Smooth muscle cell (in vitro differentiated cells): ENCODE measurements at regions not wholly inside any gene's neighbourhood (a gene's known extent, or its start where the extent isn't known, plus 50 kb on each side); places are given as distances from the start of the nearest gene placed in this dataset.

Experiments
- DNase-seq: peaks from one replicate; lab custom pipeline; 2025; ENCODE audit not compliant: unreplicated experiment; lab: John Stamatoyannopoulos, UW
- H2AFZ ChIP-seq: fragments of 200-600 bp; sonication (generic); 2 replicates; pipeline ENCODE4 v1.6.0; 2016; ENCODE audit warnings: antibody characterized with exemption, low read depth, mild to moderate bottlenecking
- H3F3A ChIP-seq: fragments of 200-600 bp; sonication (generic); 2 replicates; pipeline ENCODE4 v1.6.0; 2017; ENCODE audit warnings: antibody characterized with exemption, low read depth
- H3K27ac ChIP-seq: fragments of 200-600 bp; sonication (generic); 2 replicates; pipeline ENCODE4 v1.5.1; 2016; ENCODE audit warnings: low read depth, mild to moderate bottlenecking
- H3K27me3 ChIP-seq: fragments of 200-600 bp; sonication (generic); 2 replicates; pipeline ENCODE4 v1.6.1; 2016; ENCODE audit warnings: low read depth, mild to moderate bottlenecking
- H3K36me3 ChIP-seq: fragments of 200-600 bp; sonication (generic); 2 replicates; pipeline ENCODE4 v1.5.1; 2016; ENCODE audit warnings: low read depth
- H3K4me1 ChIP-seq: fragments of 200-600 bp; sonication (generic); 2 replicates; pipeline ENCODE4 v1.5.1; 2016; ENCODE audit warnings: low read depth
- H3K4me2 ChIP-seq: fragments of 200-600 bp; sonication (generic); 2 replicates; pipeline ENCODE4 v1.6.0; 2016; ENCODE audit warnings: mild to moderate bottlenecking
- H3K4me3 ChIP-seq: fragments of 200-600 bp; sonication (generic); 2 replicates; pipeline ENCODE4 v1.5.1; 2016; ENCODE audit warnings: mild to moderate bottlenecking
- H3K79me2 ChIP-seq: fragments of 200-600 bp; sonication (generic); 2 replicates; pipeline ENCODE4 v1.6.0; 2016; ENCODE audit warnings: low read depth, mild to moderate bottlenecking
- H3K9ac ChIP-seq: fragments of 200-600 bp; sonication (generic); 2 replicates; pipeline ENCODE4 v1.6.0; 2016; ENCODE audit warnings: low read depth
- H3K9me3 ChIP-seq: fragments of 200-600 bp; sonication (generic); replicated peaks from 2 replicates; pipeline ENCODE4 v1.5.1; 2016; ENCODE audit warnings: low read depth
- H4K20me1 ChIP-seq: fragments of 200-600 bp; sonication (generic); 2 replicates; pipeline ENCODE4 v1.6.0; 2016; ENCODE audit warnings: low read depth
- WGBS: methylation state at CpG from one replicate; pipeline ENCODE4 v1.1.7; 2016; ENCODE audit warnings: low lambda C conversion rate; 5-methylcytosine and 5-hydroxymethylcytosine counted together
- TF ChIP-seq, protein P1 (sequence below): fragments of 200-600 bp; sonication (generic); IDR thresholded peaks from 2 replicates; pipeline ENCODE4 v1.5.1; 2017; ENCODE audit warnings: borderline replicate concordance, mild to moderate bottlenecking, antibody characterized with exemption; ENCODE audit not compliant: insufficient read depth, poor library complexity, severe bottlenecking

- TF ChIP-seq, protein P1, sequence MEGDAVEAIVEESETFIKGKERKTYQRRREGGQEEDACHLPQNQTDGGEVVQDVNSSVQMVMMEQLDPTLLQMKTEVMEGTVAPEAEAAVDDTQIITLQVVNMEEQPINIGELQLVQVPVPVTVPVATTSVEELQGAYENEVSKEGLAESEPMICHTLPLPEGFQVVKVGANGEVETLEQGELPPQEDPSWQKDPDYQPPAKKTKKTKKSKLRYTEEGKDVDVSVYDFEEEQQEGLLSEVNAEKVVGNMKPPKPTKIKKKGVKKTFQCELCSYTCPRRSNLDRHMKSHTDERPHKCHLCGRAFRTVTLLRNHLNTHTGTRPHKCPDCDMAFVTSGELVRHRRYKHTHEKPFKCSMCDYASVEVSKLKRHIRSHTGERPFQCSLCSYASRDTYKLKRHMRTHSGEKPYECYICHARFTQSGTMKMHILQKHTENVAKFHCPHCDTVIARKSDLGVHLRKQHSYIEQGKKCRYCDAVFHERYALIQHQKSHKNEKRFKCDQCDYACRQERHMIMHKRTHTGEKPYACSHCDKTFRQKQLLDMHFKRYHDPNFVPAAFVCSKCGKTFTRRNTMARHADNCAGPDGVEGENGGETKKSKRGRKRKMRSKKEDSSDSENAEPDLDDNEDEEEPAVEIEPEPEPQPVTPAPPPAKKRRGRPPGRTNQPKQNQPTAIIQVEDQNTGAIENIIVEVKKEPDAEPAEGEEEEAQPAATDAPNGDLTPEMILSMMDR = no peak
- Histone ChIP-seq H3K36me3 (no peaks in the 10 kb centered on the region), H3K4me3 (no peak overlapping the region), H3K9ac (no peak overlapping the region), H3F3A (no peaks in the 10 kb centered on the region), H3K9me3 (no peaks in the 10 kb centered on the region), H3K4me1 (no peaks in the 10 kb centered on the region), H3K4me2 (no peak overlapping the region), H3K79me2 (no peaks in the 10 kb centered on the region), H3K27me3 (peaks cover 4% of the 10 kb centered on the region), H4K20me1 (no peaks in the 10 kb centered on the region), H2AFZ (no peak overlapping the region), H3K27ac (no peak overlapping the region)
- no peak for DNase-seq
- WGBS = 81% methylated on average over 1 of the region's 1 CpG
Measured at GRCh38 chr10:120732067-120732466, 119.1 kb upstream of the WDR11 start.

GRCh38 chr10:120732643-120733313 is 118.4 kb upstream of the WDR11 start:
- no peak overlapping the region for H3K9ac ChIP-seq
- H3K36me3 ChIP-seq = no peaks in the 10 kb centered on the region
- no peak overlapping the region for H3K4me3 ChIP-seq
- H2AFZ ChIP-seq = no peak overlapping the region
- H3K9me3 ChIP-seq = no peaks in the 10 kb centered on the region
- no peak overlapping the region for H3K27ac ChIP-seq
- no peaks in the 10 kb centered on the region for H3K4me1 ChIP-seq
- no peaks in the 10 kb centered on the region for H3F3A ChIP-seq
- 81% methylated on average over 4 of the region's 4 CpGs for WGBS
- no peaks in the 10 kb centered on the region for H3K79me2 ChIP-seq
- TF ChIP-seq, protein P1 = no peak
- H4K20me1 ChIP-seq = no peaks in the 10 kb centered on the region
- no peak for DNase-seq
- H3K27me3 ChIP-seq = peaks cover 4% of the 10 kb centered on the region
- H3K4me2 ChIP-seq = no peak overlapping the region

DNA sequence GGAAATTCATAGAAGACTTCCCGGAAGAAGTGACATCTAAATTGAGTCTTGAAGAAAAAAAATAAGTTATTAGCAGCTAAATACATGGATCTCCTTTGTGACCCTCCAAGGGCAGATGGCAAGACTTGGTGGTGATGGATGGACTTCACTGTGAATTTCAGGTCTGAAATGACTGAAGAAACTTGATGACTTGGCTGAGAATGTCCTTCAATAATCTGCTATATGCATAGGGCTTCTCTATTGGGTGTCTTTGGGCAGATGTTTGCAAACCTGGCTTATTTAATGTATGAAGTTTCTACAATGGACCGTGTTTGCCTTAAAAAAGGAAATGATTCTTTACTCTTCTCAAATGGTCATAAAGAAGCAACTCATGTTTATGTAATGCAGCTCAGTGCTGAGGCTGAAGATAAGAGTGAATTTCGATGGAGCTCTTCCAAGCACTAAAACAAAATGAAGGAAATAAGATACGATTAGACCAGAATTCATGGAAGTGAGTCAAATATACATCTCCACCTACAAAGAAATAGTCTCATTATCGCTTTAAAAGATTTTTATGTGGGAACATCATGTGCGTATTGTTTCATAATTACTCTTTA is 116.6 kb upstream of the WDR11 start:
- H3K4me1 ChIP-seq = no peaks in the 10 kb centered on the region
- H3K27ac ChIP-seq = no peak overlapping the region
- H3K9ac ChIP-seq = no peak overlapping the region
- TF ChIP-seq, protein P1 = no peak
- H3F3A ChIP-seq = no peaks in the 10 kb centered on the region
- no peak overlapping the region for H2AFZ ChIP-seq
- peaks cover 16% of the 10 kb centered on the region for H3K27me3 ChIP-seq
- H3K9me3 ChIP-seq = no peaks in the 10 kb centered on the region
- H3K36me3 ChIP-seq = no peaks in the 10 kb centered on the region
- H3K4me3 ChIP-seq = no peak overlapping the region
- WGBS = 86% methylated on average over 6 of the region's 6 CpGs
- H3K79me2 ChIP-seq = no peaks in the 10 kb centered on the region
- no peak for DNase-seq
- no peak overlapping the region for H3K4me2 ChIP-seq
- no peaks in the 10 kb centered on the region for H4K20me1 ChIP-seq

- 80% methylated on average over 5 of the region's 5 CpGs for WGBS
- H4K20me1 ChIP-seq = no peaks in the 10 kb centered on the region
- TF ChIP-seq, protein P1 = no peak
- no peaks in the 10 kb centered on the region for H3F3A ChIP-seq
- H2AFZ ChIP-seq = no peak overlapping the region
- H3K27me3 ChIP-seq = peaks cover 16% of the 10 kb centered on the region
- H3K36me3 ChIP-seq = no peaks in the 10 kb centered on the region
- DNase-seq = no peak
- H3K9me3 ChIP-seq = no peaks in the 10 kb centered on the region
- no peaks in the 10 kb centered on the region for H3K79me2 ChIP-seq
- H3K4me2 ChIP-seq = no peak overlapping the region
- H3K4me1 ChIP-seq = no peaks in the 10 kb centered on the region
- no peak overlapping the region for H3K9ac ChIP-seq
- no peak overlapping the region for H3K4me3 ChIP-seq
- no peak overlapping the region for H3K27ac ChIP-seq
Measured at GRCh38 chr10:120735315-120735714, 115.8 kb upstream of the WDR11 start.
